Esophagus muscularis mucosa (tissue), 4 donors: ENCODE measurements at regions not wholly inside any gene's neighbourhood (a gene's known extent, or its start where the extent isn't known, plus 50 kb on each side); places are given as distances from the start of the nearest gene placed in this dataset.

Source experiments
- CTCF ChIP-seq, 3 experiments: fragments of 200-600 bp in 2 of 3; fragments of 450-650 bp in 1 of 3; sonication (generic) in 2 of 3; IDR thresholded peaks; one replicate each; pipeline ENCODE4 v1.5.1; 2017 to 2019; ENCODE audit warnings: antibody characterized with exemption in 3 of 3, mild to moderate bottlenecking in 2 of 3, moderate library complexity in 1 of 3
- EP300 ChIP-seq: sonication (generic); formaldehyde crosslinking; IDR thresholded peaks from one replicate; pipeline ENCODE4 v1.6.1; 2017; ENCODE audit warnings: antibody characterized with exemption
- POLR2A ChIP-seq: fragments of 450-650 bp; IDR thresholded peaks from one replicate; pipeline ENCODE4 v1.6.1; 2017; ENCODE audit warnings: antibody characterized with exemption, moderate library complexity, mild to moderate bottlenecking, low read depth
- POLR2AphosphoS5 ChIP-seq, 2 donors: sonication (generic); formaldehyde crosslinking; IDR thresholded peaks; one replicate each; pipeline ENCODE4 v1.6.1; 2017; ENCODE audit warnings: antibody characterized with exemption in 2 of 2

- TF ChIP-seq CTCF (IDR thresholded peaks at IDR 0.05): peak; percentile 52 to 64 (median 60)
- TF ChIP-seq EP300: no peak
- TF ChIP-seq POLR2A: no peak
- no peak for TF ChIP-seq POLR2AphosphoS5 (IDR thresholded peaks at IDR 0.05)
Observed at GRCh38 chr7:142459551-142459963, 201.7 kb upstream of the PRSS58 start.
